GM12872 (cell line): ENCODE measurements at regions not wholly inside any gene's neighbourhood (a gene's known extent, or its start where the extent isn't known, plus 50 kb on each side); places are given as distances from the start of the nearest gene placed in this dataset.

Source experiments
- TF ChIP-seq, protein P1 (sequence below): IDR thresholded peaks from 3 replicates; pipeline ENCODE4 v1.5.1; 2011; ENCODE audit warnings: low read depth, mild to moderate bottlenecking, low read length, moderate library complexity; ENCODE audit not compliant: insufficient read depth

DNA sequence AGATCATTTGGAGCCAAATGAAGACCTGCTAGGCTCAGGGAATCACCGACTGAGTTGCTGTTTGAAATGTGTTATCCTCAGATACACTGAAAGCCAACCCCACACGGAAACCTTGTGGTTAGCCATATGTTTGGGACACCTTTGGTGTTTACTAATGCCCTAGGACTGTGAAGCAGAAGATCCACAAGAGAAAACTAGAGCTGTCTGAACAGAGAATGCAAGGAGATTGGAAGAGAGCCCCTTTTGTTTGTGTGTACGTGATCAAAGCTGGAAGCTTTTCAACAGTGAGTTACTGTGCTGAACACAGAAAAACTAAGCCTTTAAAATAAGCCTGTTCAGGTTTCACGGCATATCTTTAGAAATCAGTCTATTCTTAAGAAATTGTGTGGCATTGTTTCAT, 908.2 kb upstream of the ADGRL2 start:
- TF ChIP-seq, protein P1, sequence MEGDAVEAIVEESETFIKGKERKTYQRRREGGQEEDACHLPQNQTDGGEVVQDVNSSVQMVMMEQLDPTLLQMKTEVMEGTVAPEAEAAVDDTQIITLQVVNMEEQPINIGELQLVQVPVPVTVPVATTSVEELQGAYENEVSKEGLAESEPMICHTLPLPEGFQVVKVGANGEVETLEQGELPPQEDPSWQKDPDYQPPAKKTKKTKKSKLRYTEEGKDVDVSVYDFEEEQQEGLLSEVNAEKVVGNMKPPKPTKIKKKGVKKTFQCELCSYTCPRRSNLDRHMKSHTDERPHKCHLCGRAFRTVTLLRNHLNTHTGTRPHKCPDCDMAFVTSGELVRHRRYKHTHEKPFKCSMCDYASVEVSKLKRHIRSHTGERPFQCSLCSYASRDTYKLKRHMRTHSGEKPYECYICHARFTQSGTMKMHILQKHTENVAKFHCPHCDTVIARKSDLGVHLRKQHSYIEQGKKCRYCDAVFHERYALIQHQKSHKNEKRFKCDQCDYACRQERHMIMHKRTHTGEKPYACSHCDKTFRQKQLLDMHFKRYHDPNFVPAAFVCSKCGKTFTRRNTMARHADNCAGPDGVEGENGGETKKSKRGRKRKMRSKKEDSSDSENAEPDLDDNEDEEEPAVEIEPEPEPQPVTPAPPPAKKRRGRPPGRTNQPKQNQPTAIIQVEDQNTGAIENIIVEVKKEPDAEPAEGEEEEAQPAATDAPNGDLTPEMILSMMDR, result no peak

DNA sequence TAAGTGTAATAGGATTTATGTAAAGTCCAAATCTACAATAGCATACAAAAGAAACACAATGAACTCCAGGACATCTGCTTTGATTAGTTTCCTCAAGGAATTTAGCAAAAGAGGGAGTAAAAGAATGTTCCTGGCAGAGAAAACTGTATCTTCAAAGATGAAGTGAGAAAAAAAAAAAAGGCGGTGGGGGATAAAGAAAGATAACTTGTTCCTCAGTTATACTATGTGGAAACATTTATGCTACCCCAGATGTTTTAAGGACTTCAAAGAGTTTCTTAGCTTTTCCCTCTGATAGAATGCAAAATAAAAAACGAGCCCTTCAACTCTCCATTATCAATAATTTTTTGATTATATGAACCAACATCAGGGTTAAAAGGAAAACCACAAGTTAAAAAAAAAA, 908.9 kb upstream of the ADGRL2 start:
- TF ChIP-seq, protein P1, result no peak

DNA sequence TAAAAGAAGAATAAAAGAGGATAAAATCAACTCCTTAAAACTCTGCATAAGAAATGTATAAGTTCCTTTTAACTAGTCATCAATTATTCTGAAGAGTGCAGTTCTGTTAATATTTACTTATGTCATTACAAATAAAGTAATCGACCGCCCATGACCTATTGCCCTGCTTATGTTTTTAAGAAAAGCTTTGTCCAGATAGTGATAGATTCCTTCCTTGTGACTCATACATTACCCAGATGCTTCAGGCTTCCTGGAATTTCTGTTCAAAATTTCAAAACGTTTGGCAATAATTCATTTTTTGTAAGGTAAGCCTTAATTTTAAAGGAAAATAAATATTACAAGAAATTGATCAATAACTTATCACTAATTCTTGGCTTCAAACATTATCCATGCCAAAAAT, 918.2 kb upstream of the ADGRL2 start:
- TF ChIP-seq, protein P1, result no peak

DNA sequence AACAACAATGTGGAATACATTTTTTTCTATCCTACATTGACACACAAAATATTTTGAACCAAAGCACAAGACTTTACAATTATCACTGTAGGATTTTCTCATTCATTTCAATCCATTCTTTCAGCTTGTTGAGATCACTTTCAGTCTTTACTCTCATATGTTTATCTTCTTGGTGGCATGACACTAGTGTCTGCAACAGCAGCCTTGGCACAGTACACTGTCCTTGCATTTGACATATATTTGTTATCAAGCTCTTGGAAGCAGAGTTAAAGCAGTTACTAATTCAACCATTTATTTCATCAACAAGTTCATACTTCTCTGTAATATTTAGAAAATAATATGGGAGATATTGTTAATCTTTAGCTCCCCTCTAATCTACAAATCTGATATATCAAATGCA, 922.4 kb upstream of the ADGRL2 start:
- TF ChIP-seq, protein P1, result no peak

DNA sequence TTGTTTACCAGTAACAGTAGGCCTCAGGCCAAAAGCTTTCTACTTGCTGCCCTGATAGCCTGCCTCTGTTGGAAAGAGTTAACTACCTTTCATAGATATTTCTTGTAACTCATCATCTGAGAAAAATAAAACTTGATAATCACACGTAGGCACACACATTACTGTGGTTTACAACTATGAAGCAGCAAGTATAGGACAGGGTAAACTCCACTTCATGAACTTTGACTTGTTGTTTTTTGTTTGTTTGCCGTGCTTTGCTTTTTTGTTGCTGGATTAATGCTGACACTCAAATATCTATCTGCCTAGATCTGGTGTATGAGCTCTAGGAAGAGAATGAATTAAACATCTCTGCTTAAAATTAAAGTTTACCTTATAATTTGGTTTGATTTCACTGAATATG, 924.7 kb upstream of the ADGRL2 start:
- TF ChIP-seq, protein P1, result no peak

DNA sequence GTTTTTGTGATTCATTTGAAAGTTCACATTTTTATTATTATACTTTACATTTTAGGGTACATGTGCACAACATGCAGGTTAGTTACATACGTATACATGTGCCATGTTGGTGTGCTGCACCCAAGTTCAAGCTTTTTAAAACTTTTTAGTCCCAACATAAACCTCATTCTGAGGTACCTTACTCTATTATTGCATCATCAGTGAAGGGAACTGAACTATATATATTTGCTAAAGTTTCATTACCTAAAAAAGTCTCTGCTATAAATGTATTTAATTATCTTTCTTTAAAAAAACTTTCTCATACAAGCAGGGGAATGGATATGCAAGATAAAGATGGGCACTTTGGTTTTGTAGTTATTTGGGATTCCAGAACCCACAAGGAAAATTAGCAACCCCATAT, 931.4 kb upstream of the ADGRL2 start:
- TF ChIP-seq, protein P1, result no peak

DNA sequence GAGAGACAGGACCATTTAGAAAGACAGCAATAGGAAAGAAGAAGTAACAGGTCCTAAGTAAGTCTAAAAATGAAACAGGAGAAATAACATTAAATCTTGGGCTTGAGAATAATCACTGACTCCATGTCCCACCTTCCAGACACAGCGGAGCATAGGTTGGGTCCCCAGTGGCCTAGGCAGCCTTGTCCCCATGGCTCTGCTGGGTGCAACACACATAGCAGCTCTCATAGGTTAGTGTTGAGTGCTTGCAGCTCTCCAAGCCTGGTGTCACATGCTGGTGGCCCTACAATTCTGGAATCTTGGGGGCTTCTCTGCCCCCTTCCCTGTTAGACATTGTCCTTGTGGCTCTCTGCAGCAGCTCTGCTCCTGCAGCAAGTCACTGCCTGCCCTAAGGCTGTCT, 952.8 kb upstream of the ADGRL2 start:
- TF ChIP-seq, protein P1, result no peak

DNA sequence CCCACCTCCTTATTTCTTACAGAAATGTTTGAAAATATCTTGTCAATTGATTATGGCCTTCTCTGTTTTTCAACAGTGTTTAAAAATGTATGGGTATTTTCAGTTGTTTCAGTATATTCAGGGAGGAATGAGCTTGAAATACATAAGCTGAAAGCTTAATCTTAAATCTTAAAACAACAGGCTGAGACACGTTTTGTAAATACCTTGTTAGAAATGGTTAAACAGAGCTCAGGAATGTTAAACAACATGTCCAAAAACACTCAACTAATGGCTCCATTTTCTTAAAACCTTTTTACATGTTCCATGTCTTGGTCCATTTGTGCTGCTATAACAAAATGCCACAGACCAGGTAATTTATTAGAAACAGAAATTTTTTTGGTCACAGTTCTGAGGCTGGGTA, 953.8 kb upstream of the ADGRL2 start:
- TF ChIP-seq, protein P1, result no peak
